WERI-Rb-1 (cell line): ENCODE measurements at regions not wholly inside any gene's neighbourhood (a gene's known extent, or its start where the extent isn't known, plus 50 kb on each side); places are given as distances from the start of the nearest gene placed in this dataset.

Source experiments
- DNase-seq: peaks from one replicate; pipeline ENCODE4 v3.0.0-alpha.2; 2020
- H3K27ac ChIP-seq: fragments of 250-450 bp; sonication (Bioruptor Pico); 2 replicates; pipeline ENCODE4 v1.5.1; 2020; ENCODE audit warnings: mild to moderate bottlenecking, moderate library complexity
- H3K27me3 ChIP-seq: fragments of 250-450 bp; sonication (Bioruptor Pico); 2 replicates; pipeline ENCODE4 v1.5.1; 2021; ENCODE audit warnings: mild to moderate bottlenecking, low read depth, moderate library complexity; ENCODE audit not compliant: insufficient read depth, severe bottlenecking
- H3K36me3 ChIP-seq: fragments of 250-450 bp; sonication (Bioruptor Pico); 2 replicates; pipeline ENCODE4 v1.5.1; 2020; ENCODE audit warnings: mild to moderate bottlenecking, moderate library complexity
- H3K4me3 ChIP-seq: 2 replicates; pipeline ENCODE4 v1.5.1; 2011; ENCODE audit warnings: low read depth, mild to moderate bottlenecking, control low read depth, low read length
- H3K9me3 ChIP-seq: fragments of 250-450 bp; sonication (Bioruptor Pico); 2 replicates; pipeline ENCODE4 v1.5.1; 2021; ENCODE audit warnings: mild to moderate bottlenecking, moderate library complexity; ENCODE audit not compliant: severe bottlenecking
- CTCF ChIP-seq: IDR thresholded peaks from 2 replicates; pipeline ENCODE4 v1.5.1; 2011; ENCODE audit warnings: low read depth, mild to moderate bottlenecking, control low read depth, inconsistent platforms, low read length

DNA sequence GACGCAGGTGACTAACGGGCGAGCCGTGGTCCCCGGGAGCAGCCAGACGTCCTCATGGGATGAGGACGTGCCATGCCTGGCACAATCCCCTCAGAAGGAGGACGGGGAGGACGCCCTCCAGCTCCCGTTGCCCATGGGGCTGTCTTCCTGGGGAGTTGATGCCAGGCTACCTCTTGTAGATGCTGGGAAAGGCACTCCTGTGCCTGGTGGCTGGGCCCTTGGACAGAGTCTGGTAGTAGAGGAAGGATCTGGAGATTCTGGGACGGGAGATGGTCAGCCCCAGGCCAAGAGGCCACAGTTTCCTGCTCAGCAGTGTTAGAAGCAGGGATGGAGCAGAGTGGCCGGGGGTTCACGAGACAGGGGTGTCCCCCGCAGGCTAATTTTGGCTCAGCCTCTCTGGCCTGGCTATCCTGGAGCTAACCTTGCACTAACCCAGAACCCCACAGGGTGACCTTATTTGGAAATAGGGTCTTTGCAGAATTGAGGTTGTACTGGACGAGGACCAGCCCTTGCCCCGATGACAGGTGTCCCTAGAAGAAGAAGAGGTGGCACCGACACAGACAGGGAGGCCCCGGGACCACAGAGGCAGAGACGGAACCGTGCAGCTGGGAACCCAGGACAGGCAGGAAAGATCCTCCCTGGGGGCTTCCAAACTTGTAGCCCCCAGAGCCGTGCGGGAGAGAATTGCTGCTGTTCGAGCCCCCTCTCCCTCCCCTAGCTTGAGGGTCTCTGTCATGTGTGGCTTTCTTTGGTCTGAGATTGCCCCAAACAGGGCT is 50.1 kb upstream of the ADRA2C start:
- DNase-seq = no peak
- H3K27me3 ChIP-seq = no peaks in the 10 kb centered on the region
- no peak for TF ChIP-seq CTCF
- peaks cover 7% of the 10 kb centered on the region for H3K9me3 ChIP-seq
- H3K27ac ChIP-seq = no peak overlapping the region
- no peak overlapping the region for H3K4me3 ChIP-seq
- H3K36me3 ChIP-seq = no peaks in the 10 kb centered on the region

DNA sequence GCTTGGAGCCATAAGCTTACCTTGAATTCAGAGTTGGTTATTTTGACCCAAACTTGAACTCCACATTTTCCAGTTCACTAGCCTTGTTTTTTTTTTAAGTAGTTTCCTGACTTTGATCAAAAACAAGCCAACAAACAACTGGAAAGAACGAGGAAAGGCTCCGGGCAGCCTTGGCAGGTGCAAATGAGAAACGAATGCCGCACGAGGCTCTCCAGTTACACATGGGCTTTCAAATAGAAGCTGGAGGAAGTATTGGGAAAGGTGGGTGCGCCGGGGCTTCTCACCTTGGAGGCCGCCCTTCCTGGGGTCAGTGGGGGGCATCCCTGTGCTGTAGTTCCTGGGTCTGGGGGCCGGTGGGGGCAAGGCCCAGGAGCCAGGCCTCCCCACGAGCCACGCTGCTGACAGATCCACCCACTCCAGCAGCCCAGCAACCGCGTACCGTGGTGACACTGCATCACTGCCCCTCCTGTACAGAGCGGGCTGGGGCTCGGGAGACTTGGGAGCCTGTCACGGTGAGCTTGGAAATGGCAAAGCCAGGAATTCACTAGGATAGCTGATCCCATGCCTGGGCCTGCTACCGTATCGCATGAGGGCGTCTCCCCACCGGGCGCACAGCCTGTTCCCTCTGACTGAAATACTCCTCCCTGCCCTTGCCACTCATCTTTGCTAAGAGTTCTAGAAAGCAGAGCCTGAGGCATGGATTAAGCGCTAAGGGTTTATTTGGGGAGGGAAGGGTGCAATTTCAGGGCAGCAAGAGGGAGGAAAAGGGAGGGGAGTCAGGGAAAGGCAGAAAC is 50.9 kb upstream of the ADRA2C start:
- no peak for DNase-seq
- Histone ChIP-seq H3K27ac (no peak overlapping the region), H3K27me3 (no peaks in the 10 kb centered on the region), H3K36me3 (no peaks in the 10 kb centered on the region), H3K4me3 (no peak overlapping the region), H3K9me3 (peaks cover 7% of the 10 kb centered on the region)
- no peak for TF ChIP-seq CTCF

- peaks cover 7% of the 10 kb centered on the region for H3K9me3 ChIP-seq
- DNase-seq = no peak
- H3K27ac ChIP-seq = no peak overlapping the region
- no peaks in the 10 kb centered on the region for H3K27me3 ChIP-seq
- no peak overlapping the region for H3K4me3 ChIP-seq
- H3K36me3 ChIP-seq = no peaks in the 10 kb centered on the region
- TF ChIP-seq CTCF = no peak
Measured at GRCh38 chr4:3714642-3715001, 51.6 kb upstream of the ADRA2C start.

- no peaks in the 10 kb centered on the region for H3K27me3 ChIP-seq
- no peaks in the 10 kb centered on the region for H3K36me3 ChIP-seq
- no peak overlapping the region for H3K4me3 ChIP-seq
- H3K9me3 ChIP-seq = peaks cover 7% of the 10 kb centered on the region
- no peak for TF ChIP-seq CTCF
- H3K27ac ChIP-seq = no peak overlapping the region
- DNase-seq = no peak
Measured at GRCh38 chr4:3713817-3714641, 52.2 kb upstream of the ADRA2C start.

DNA sequence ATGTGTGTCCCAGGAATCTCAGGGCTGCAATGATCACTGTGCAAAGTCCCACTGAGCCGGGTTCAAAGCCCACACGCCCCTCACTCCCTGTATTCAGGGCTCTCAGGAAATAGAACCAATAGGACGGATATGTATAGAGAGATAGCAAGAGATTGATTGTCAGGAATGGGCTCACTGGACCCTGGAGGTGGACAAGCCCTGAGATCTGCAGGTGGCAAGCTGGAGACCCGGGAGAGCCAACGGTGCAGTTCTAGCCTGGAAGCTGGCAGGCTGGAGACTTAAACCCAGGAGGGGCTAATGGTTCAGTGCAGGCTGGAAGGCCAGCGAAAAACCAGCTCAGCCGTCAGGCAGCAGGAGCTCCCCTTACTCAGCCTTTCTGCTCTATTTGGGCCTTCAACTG is 52.8 kb upstream of the ADRA2C start:
- TF ChIP-seq CTCF = no peak
- H3K9me3 ChIP-seq = peaks cover 3% of the 10 kb centered on the region
- H3K4me3 ChIP-seq = no peak overlapping the region
- H3K27me3 ChIP-seq = no peaks in the 10 kb centered on the region
- H3K27ac ChIP-seq = no peak overlapping the region
- DNase-seq = no peak
- H3K36me3 ChIP-seq = no peaks in the 10 kb centered on the region
